OCI-LY7 (cell line): ENCODE measurements at regions not wholly inside any gene's neighbourhood (a gene's known extent, or its start where the extent isn't known, plus 50 kb on each side); places are given as distances from the start of the nearest gene placed in this dataset.

Source experiments
- BruUV-seq: library from RNA; stranded (reverse); fragments of 400-500 nt; replicated peaks from 2 replicates; lab custom pipeline; 2021; lab: Mats Ljungman, UMichigan
- CTCF ChIA-PET: fragments of 300-600 bp; sonication (Branson Sonifier 250); formaldehyde crosslinking; loops from one replicate; lab custom pipeline; 2022; ENCODE audit warnings: antibody characterized with exemption; ENCODE audit not compliant: unreplicated experiment; lab: Charles Lee
- POLR2A ChIA-PET: fragments of 300-600 bp; sonication (Branson Sonifier 250); formaldehyde crosslinking; loops from one replicate; lab custom pipeline; 2022; ENCODE audit warnings: antibody characterized with exemption; lab: Charles Lee
- DNase-seq: peaks from one replicate; pipeline ENCODE4 v3.0.0-alpha.2; 2015; ENCODE audit warnings: low spot score
- H2AFZ ChIP-seq: fragments of 200-600 bp; sonication (generic), shearing (Covaris generic); 2 replicates; pipeline ENCODE4 v1.6.1; 2014; ENCODE audit warnings: mild to moderate bottlenecking, antibody characterized with exemption, low read length, moderate library complexity
- H3K27ac ChIP-seq: fragments of 200-600 bp; sonication (generic); 2 replicates; pipeline ENCODE4 v1.5.1; 2014; ENCODE audit warnings: mixed run types, low read depth, mild to moderate bottlenecking, moderate library complexity, low read length, inconsistent platforms; ENCODE audit not compliant: poor library complexity, severe bottlenecking
- H3K36me3 ChIP-seq: fragments of 200-600 bp; sonication (generic); 2 replicates; pipeline ENCODE4 v1.6.1; 2014; ENCODE audit warnings: mild to moderate bottlenecking, antibody characterized with exemption, low read length, moderate library complexity, mixed read lengths; ENCODE audit not compliant: insufficient read depth
- H3K4me1 ChIP-seq: fragments of 200-600 bp; sonication (generic); 2 replicates; pipeline ENCODE4 v1.5.1; 2014; ENCODE audit warnings: mild to moderate bottlenecking, low read length; ENCODE audit not compliant: insufficient read depth, poor library complexity, severe bottlenecking
- H3K4me2 ChIP-seq: fragments of 200-600 bp; sonication (generic); 2 replicates; pipeline ENCODE4 v1.6.1; 2014; ENCODE audit warnings: mild to moderate bottlenecking, low read length
- H3K4me3 ChIP-seq: fragments of 200-600 bp; sonication (generic); 2 replicates; pipeline ENCODE4 v1.5.1; 2014; ENCODE audit warnings: mild to moderate bottlenecking, low read depth, low read length; ENCODE audit not compliant: poor library complexity, severe bottlenecking
- H3K79me2 ChIP-seq: fragments of 200-600 bp; sonication (generic); 2 replicates; pipeline ENCODE4 v1.6.1; 2016; ENCODE audit warnings: low read depth, mild to moderate bottlenecking, low read length, moderate library complexity, mixed read lengths; ENCODE audit not compliant: insufficient read depth
- H3K9me2 ChIP-seq: fragments of 200-600 bp; sonication (generic); 2 replicates; pipeline ENCODE4 v1.6.1; 2016; ENCODE audit warnings: mild to moderate bottlenecking, low read length, mixed read lengths; ENCODE audit not compliant: insufficient read depth
- H3K9me3 ChIP-seq: fragments of 200-600 bp; sonication (generic); 2 replicates; pipeline ENCODE4 v1.6.1; 2014; ENCODE audit warnings: mild to moderate bottlenecking, mixed run types, low read length, mixed read lengths
- H4K20me1 ChIP-seq: fragments of 200-600 bp; sonication (generic); 2 replicates; pipeline ENCODE4 v1.6.1; 2014; ENCODE audit warnings: mild to moderate bottlenecking, antibody characterized with exemption, low read length, moderate library complexity, mixed read lengths; ENCODE audit not compliant: insufficient read depth
- EZH2phosphoT487 ChIP-seq: fragments of 200-600 bp; sonication (generic); IDR thresholded peaks from 2 replicates; pipeline ENCODE4 v1.6.1; 2018; ENCODE audit warnings: low read depth, borderline replicate concordance, mild to moderate bottlenecking, mixed run types, antibody characterized with exemption, low read length, moderate library complexity, mixed read lengths
- intact Hi-C: fragments of 100-400 bp; cut with micrococcal nuclease; formaldehyde crosslinking; loops from one replicate; pipeline ENCODE4 v1.10.0; 2022; ENCODE audit not compliant: unreplicated experiment
- TF ChIP-seq, protein P1 (sequence below): fragments of 200-600 bp; sonication (generic); conservative IDR thresholded peaks from 2 replicates; pipeline ENCODE4 v1.5.1; 2014; ENCODE audit warnings: mild to moderate bottlenecking, antibody characterized with exemption, low read length, moderate library complexity, mixed read lengths

DNA sequence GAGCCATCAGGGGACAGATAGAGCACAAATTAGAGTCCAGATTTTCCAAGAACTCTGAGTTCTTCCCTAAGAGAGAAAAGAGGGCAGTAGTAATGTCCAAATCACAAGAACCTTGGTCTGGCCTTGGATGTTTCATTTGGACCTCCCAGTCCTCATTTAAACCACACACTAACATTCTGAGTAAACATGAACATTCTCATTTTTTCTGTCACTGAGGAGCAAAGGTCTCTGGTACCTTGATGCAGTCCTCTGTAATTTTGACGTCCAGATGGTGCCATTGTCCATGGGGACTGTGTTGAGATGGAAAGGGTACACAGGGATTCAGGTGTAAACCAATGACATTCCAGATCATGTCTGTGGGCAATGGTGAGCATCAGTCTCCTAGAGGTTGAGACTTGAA is 225.4 kb upstream of the PHYHIPL start:
- no peaks in the 10 kb centered on the region for H3K4me1 ChIP-seq
- no peaks in the 10 kb centered on the region for H3K9me2 ChIP-seq
- intact Hi-C loops = loop anchor here (5.0 kb wide), 1 partner anchor 676 kb away; no protein-coding TSS in a partner anchor
- no peak for DNase-seq
- H3K4me3 ChIP-seq = no peak overlapping the region
- ChIA-PET CTCF (no interaction called here), POLR2A (interaction anchor here (0.7 kb wide), 1 partner anchor 8 kb away, joined by 3 read pairs; no protein-coding TSS in a partner anchor)
- no peaks in the 10 kb centered on the region for H3K36me3 ChIP-seq
- H4K20me1 ChIP-seq = no peaks in the 10 kb centered on the region
- no peak for TF ChIP-seq EZH2phosphoT487
- TF ChIP-seq, protein P1, sequence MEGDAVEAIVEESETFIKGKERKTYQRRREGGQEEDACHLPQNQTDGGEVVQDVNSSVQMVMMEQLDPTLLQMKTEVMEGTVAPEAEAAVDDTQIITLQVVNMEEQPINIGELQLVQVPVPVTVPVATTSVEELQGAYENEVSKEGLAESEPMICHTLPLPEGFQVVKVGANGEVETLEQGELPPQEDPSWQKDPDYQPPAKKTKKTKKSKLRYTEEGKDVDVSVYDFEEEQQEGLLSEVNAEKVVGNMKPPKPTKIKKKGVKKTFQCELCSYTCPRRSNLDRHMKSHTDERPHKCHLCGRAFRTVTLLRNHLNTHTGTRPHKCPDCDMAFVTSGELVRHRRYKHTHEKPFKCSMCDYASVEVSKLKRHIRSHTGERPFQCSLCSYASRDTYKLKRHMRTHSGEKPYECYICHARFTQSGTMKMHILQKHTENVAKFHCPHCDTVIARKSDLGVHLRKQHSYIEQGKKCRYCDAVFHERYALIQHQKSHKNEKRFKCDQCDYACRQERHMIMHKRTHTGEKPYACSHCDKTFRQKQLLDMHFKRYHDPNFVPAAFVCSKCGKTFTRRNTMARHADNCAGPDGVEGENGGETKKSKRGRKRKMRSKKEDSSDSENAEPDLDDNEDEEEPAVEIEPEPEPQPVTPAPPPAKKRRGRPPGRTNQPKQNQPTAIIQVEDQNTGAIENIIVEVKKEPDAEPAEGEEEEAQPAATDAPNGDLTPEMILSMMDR = no peak
- no TSS peak for BruUV-seq
- H2AFZ ChIP-seq = no peak overlapping the region
- no peak overlapping the region for H3K4me2 ChIP-seq
- no peaks in the 10 kb centered on the region for H3K79me2 ChIP-seq
- H3K9me3 ChIP-seq = no peaks in the 10 kb centered on the region
- no peak overlapping the region for H3K27ac ChIP-seq

DNA sequence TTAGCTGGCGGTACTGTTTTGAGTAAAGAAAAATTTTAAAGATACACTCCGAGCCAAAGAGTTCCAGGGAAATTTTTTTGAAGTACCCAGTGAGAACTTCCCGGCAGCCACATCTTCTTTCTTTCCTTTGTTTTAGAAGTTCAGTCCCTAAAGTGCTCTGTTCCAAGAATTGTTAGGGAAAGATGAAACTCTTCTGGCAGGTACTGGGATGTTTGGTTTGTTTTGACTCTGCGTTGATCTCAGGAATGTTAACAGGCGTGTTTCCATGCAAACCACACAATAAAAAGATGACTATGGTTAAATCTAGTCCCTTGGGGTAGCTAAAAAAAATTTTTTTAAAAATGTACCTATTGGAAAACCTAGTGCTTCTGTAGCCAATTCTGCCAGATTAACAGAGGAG is 224.7 kb upstream of the PHYHIPL start:
- H2AFZ ChIP-seq = no peak overlapping the region
- H3K4me2 ChIP-seq = no peak overlapping the region
- TF ChIP-seq, protein P1 = no peak
- TF ChIP-seq EZH2phosphoT487 = no peak
- no peaks in the 10 kb centered on the region for H3K9me3 ChIP-seq
- no peaks in the 10 kb centered on the region for H4K20me1 ChIP-seq
- H3K27ac ChIP-seq = no peak overlapping the region
- no peaks in the 10 kb centered on the region for H3K4me1 ChIP-seq
- no peaks in the 10 kb centered on the region for H3K9me2 ChIP-seq
- POLR2A ChIA-PET = interaction anchor here (0.7 to 1.0 kb wide), 2 partner anchors 7 to 173 kb away, joined by 3 read pairs; no protein-coding TSS in a partner anchor
- BruUV-seq = no TSS peak
- DNase-seq = no peak
- H3K4me3 ChIP-seq = no peak overlapping the region
- no peaks in the 10 kb centered on the region for H3K36me3 ChIP-seq
- no peaks in the 10 kb centered on the region for H3K79me2 ChIP-seq
- intact Hi-C loops = loop anchor here (1.0 to 5.0 kb wide), 3 partner anchors 230 to 676 kb away; no protein-coding TSS in a partner anchor
- CTCF ChIA-PET = no interaction called here

DNA sequence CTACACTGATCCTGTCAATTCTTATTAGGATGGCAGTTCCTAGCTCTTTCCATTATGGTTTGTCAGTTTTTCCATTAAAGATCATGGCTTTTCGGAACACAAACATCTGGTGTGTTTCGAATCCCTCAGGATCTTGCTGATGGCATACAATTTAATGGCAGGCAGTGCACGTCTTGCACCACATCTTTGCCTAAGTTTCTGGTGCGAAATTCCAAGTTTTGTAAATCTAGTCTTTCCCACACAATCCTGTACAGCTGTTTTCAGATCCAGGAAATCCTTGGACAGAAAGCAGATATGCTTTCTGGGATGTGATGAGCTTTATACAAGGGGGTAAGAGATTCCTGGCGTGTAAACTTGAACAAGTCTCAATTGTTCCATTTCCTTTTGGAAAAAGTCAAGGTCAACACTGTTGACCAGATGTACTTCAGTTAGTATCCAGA is 224.3 kb upstream of the PHYHIPL start:
- no peak overlapping the region for H3K4me2 ChIP-seq
- intact Hi-C loops = loop anchor here (1.0 to 5.0 kb wide), 3 partner anchors 229 to 675 kb away; no protein-coding TSS in a partner anchor
- no peak for DNase-seq
- no peak overlapping the region for H3K27ac ChIP-seq
- ChIA-PET POLR2A (interaction anchor here (1.0 kb wide), 1 partner anchor 172 kb away, joined by 3 read pairs; no protein-coding TSS in a partner anchor), CTCF (no interaction called here)
- no TSS peak for BruUV-seq
- H3K4me3 ChIP-seq = no peak overlapping the region
- H3K79me2 ChIP-seq = no peaks in the 10 kb centered on the region
- H3K4me1 ChIP-seq = no peaks in the 10 kb centered on the region
- H3K36me3 ChIP-seq = no peaks in the 10 kb centered on the region
- H4K20me1 ChIP-seq = no peaks in the 10 kb centered on the region
- no peaks in the 10 kb centered on the region for H3K9me3 ChIP-seq
- H3K9me2 ChIP-seq = no peaks in the 10 kb centered on the region
- TF ChIP-seq EZH2phosphoT487 = no peak
- TF ChIP-seq, protein P1 = no peak
- no peak overlapping the region for H2AFZ ChIP-seq
